GM12873 (cell line): ENCODE measurements at regions not wholly inside any gene's neighbourhood (a gene's known extent, or its start where the extent isn't known, plus 50 kb on each side); places are given as distances from the start of the nearest gene placed in this dataset.

Source experiments
- TF ChIP-seq, protein P1 (sequence below): IDR thresholded peaks from 2 replicates; pipeline ENCODE4 v1.5.1; 2012; ENCODE audit warnings: low read depth, mild to moderate bottlenecking, moderate library complexity, low read length, control low read depth; ENCODE audit not compliant: insufficient read depth; ENCODE audit errors: missing control alignments

DNA sequence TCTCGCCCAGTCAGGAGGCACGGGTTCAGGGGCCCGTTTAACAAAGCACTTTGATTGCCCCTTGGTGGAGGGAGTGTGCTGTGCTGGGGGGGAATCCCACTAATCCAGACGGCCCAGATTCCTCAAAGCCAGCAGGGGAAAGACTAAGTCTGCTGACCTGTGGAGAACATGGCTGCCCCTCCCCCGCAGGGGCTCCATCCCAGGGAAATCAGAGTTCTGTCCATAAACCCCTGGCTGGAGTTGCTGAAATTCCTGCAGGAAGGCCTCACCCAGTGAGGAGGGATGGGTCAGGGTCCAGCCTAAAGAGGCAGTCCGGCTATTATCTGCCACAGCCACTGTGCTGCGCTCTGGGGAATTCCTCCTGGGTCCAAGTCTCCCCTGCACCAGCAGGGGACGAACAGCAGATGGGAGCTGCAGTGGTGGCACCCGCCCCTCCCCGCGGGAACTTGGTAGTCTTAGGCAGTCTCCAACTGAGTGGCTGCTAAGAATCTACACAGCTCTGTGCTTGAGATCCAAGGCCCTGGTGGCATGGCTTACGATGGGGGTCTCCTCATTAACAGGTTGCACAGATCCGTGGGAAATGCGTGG lies 174.0 kb upstream of the DAB2 start:
- TF ChIP-seq, protein P1, sequence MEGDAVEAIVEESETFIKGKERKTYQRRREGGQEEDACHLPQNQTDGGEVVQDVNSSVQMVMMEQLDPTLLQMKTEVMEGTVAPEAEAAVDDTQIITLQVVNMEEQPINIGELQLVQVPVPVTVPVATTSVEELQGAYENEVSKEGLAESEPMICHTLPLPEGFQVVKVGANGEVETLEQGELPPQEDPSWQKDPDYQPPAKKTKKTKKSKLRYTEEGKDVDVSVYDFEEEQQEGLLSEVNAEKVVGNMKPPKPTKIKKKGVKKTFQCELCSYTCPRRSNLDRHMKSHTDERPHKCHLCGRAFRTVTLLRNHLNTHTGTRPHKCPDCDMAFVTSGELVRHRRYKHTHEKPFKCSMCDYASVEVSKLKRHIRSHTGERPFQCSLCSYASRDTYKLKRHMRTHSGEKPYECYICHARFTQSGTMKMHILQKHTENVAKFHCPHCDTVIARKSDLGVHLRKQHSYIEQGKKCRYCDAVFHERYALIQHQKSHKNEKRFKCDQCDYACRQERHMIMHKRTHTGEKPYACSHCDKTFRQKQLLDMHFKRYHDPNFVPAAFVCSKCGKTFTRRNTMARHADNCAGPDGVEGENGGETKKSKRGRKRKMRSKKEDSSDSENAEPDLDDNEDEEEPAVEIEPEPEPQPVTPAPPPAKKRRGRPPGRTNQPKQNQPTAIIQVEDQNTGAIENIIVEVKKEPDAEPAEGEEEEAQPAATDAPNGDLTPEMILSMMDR = no peak

DNA sequence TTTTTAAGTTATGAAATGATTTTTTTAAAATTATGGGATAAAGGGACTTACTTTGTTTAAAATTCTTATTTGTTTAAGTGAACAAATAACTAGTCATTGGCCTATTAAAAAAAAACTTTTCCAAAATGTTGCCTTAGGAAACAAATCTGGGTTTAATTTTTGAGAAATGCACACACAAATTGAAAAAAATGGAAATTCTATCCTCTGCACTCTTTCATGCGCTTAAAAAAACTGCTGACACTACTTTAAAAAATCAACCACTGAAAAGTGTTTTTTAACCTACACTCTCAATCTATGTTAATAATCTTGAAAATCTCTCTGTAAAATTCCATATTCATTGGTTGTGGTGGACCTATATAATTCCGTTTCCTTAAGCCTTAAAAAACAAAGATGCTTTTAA lies 163.4 kb upstream of the DAB2 start:
- TF ChIP-seq, protein P1 = no peak

DNA sequence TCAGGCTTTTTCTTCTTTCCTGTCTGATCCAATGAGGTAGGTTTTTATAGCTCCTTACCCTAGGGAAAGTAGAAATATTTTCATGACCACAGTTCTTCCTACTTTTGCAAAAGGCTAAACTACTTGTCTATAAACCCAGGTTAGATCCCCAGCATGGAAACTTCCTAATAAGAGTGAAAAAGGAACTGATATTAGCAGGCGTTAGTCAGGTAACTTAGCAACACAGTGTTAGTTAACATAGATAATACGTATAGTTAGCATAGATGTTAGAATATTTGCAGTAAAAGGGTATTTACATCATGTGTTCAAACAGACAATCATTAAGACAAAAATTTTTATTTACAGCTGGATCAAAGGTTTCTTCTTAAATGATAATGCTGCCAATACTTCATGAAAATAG lies 162.9 kb upstream of the DAB2 start:
- TF ChIP-seq, protein P1 = no peak

DNA sequence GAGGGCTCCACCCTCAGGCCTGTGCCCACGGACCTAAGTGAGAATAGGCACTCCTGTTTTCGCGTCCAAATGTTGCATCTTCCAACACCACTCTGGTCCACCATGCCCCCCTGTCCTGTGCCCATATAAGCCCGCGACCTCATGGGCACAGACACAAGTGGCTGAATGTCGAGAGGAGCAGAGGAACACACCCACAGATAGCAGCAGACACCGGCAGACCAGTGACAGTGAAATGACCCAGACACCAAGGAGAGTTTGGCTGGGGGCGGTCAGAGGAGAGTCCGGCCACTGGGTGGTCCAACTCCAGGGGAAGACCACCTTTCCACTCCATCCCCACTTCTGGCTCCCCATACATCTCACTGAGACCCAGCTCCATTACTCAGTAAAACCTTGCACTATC lies 161.4 kb upstream of the DAB2 start:
- TF ChIP-seq, protein P1 = no peak

DNA sequence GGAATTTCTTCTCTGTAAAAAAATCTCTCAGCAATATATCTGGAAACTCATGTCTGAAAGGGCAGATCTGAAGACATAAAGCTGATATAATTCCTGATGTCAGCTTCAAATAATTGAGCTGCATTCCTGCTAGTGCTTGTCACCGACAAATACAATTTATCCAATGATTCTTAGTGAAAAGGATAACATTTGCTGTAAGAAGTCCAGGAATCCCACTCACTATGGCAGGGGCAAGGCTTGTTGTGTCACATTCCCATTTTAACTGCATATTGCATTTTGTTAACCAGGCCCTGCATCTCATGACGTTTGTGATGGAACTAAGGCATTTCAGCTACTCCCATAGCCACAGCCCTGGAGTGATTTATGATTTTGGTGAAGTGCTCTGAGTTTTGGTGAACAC lies 160.1 kb upstream of the DAB2 start:
- TF ChIP-seq, protein P1 = no peak

DNA sequence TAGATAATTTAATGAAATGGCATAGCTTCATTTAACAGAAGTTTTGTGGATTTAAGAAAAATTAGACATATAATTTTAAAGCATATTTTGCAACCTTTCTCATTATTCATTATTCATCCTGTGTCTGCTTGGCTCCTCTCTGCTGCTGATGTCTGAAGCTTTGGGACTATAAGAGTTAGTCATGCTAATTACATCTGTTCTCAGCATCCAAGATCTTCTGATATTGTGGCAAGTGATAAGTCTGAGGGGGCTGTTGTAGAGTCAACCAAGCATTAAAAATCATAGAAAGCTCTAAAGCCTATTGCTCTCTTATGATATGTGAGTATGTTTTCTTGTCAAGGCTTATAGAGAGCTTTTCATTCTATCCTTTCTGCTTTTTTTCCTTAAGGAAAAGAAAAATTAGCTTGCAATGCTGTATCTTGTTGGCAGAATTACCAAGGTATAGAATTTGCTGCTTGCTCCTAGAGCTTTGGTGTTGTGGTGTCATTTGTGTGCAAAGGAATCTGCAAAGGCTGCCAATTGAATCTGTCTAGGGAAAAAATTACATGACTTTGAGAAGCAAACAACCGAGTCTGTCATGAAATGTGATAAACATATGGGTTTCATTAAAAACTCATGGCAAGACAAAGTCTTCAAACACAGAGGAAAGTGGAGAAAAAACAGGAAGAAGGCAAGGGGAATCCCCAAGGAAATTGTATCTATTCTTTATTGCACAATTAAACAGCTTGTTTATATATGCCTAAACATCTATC lies 156.1 kb upstream of the DAB2 start:
- TF ChIP-seq, protein P1 = no peak

DNA sequence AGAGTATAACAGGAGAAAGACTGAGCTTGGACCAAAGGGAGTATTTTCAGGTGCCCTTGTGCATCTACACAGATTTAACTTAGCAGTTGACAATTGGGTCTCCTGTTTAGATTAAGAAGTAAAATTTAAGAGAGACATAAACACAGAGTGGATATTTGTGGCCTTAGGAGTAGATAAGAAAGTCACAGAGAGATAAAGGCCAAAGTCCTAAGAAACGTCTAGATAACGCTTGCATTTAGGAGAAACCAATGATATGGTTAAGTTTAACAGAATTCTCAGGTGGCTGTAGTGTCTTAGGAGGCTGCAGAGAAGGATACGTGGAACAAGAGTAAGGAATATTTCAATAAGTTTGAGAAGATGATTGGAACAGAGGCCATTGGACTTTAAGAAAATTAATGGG lies 155.0 kb upstream of the DAB2 start:
- TF ChIP-seq, protein P1 = no peak
